UCSD-AML1 (cell line): ENCODE measurements at regions not wholly inside any gene's neighbourhood (a gene's known extent, or its start where the extent isn't known, plus 50 kb on each side); places are given as distances from the start of the nearest gene placed in this dataset.

Source experiments
- DNase-seq: peaks from one replicate; lab custom pipeline; 2025; ENCODE audit not compliant: unreplicated experiment; lab: John Stamatoyannopoulos, UW

GRCh38 chr20:21033817-21034216 lies 72.3 kb downstream of the LINC00237 start:
- no peak for DNase-seq

DNA sequence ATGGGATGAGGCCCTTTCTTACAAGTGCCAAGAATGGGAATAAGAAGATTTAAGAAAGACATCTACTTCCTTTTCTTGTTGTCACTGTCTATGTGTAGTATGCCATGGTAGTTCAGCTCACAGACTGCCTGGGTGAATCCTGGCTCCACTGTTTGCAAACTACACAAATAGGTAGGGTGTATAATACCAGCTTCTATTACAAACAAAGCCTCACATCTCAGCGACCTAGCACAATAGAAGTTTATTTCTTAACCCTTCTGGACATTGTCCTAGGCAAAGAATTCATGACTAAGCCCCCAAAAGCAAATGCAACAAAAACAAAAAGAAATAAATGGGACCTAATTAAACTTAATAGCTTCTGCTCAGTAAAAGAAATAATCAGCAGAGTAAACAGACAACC lies 74.5 kb downstream of the LINC00237 start:
- no peak for DNase-seq

DNA sequence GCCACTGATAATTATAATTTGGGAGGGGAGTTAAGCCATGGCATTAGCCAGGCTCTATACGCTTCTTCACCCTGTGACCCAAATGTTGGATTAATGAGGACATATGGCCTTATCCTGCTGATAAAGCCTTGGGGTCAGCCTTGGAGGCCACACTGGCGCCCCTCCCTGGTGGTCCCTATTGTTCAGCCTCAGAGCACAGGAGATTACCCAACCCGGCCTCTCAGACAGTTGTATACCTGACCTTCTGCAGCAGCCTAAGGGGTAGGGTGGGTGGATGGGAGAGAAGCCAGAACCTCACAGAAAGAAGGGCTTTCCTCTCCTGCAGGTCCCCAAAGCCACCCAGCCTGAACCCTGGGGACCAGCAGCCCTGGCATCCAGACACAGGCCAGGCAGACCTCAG lies 76.8 kb downstream of the LINC00237 start:
- no peak for DNase-seq

DNA sequence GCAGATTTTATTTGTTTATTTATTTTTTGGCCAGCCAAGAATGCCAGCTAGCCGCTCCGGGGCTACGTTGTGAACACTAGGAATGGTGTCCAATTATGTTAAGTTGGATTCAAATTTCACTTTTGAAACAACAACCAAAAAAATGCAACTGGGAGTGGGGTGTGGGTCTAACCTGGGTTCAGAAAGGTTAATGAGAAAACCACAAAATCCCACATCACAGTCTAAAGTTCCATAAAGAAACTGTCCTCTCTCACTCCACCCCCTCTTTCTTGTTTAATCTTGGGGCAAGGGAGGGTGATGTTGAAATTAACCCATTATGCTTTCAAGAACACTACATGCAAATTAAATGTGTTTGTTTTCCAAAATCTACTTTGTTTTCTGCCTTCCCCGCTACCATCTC lies 77.2 kb downstream of the LINC00237 start:
- no peak for DNase-seq

DNA sequence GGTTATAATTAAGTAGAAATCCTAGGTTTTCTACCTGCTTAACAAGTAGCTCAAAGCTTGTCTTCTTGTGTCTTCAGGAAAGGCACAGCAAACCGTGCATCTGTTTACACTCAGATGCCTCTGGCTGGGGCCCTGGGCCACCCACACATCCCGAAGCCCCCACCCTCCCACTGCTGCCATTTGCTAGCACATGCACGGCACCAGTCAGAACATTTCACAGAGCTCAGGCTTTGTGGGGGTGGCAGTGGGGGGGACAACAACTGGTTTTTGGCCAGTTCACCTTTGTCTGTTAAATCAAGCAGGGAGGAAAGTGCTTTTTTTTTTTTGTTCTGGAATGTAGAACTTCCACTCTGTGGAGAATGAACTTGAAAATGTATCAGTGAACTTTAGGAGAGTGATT lies 77.7 kb downstream of the LINC00237 start:
- no peak for DNase-seq

- no peak for DNase-seq
Observed at GRCh38 chr20:21027569-21027968, 78.6 kb downstream of the LINC00237 start.

DNA sequence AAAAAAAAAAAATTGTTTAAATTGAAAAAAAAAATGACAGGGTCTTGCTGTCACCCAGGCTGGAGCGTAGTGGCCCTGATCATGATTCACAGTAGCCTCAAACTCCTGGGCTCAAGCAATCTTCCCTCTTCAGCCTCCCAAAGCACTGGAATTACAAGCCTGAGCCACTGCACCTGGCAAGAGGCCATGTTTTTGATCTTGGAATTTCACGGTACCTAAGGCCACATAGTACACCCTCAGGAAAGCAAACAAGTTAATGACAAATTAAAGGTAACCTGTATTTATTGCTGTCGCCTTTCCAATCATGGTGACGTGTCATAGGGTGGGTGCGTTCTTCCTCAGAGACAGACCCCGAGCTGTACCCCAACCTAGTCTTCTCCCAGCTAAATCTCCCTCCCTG lies 79.2 kb downstream of the LINC00237 start:
- DNase-seq, result no peak

- no peak for DNase-seq
Observed at GRCh38 chr20:21024420-21024819, 81.7 kb downstream of the LINC00237 start.

GRCh38 chr20:21022925-21023324 lies 83.2 kb downstream of the LINC00237 start:
- no peak for DNase-seq

DNA sequence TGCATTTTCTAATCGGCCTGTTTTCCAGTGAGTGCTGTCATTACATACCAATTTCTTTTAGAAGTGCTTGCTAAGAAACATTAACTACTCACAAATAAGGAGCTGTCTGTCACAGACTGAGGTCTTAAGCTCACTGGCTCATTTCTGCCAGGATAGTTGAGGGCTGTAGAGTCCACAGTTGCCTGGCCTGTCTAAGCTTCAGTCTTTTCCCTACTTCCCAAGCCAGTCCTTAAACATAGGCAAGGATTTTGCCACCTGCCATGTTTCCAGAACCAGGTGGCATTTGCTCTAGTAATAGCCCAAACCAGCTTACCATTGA lies 84.7 kb downstream of the LINC00237 start:
- no peak for DNase-seq

GRCh38 chr20:21020659-21021471 lies 85.3 kb downstream of the LINC00237 start:
- no peak for DNase-seq

GRCh38 chr20:21019814-21020658 lies 86.1 kb downstream of the LINC00237 start:
- DNase-seq, result no peak

GRCh38 chr20:21019468-21019813 lies 86.7 kb downstream of the LINC00237 start:
- DNase-seq, result no peak

GRCh38 chr20:21018576-21018975 lies 87.6 kb downstream of the LINC00237 start:
- no peak for DNase-seq

GRCh38 chr20:21017528-21018085 lies 88.6 kb downstream of the LINC00237 start:
- no peak for DNase-seq

DNA sequence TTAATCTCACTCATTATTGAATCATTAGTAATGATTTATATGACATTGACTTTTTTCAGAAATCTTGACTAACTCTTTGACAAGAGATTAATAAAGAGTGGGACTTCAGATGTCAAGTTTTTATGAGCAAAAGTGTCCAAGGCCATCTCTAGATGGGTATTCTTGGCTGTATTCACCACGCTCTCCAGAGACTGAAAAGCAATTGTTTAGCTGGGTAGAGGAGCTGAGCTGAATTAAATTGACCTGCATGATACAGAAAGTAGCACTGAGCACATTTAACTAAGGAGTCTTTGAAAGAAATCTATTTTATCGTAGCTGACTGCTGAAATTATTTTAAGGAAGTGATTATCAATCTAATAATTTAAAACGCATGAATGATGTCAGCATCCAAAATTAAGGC lies 89.4 kb downstream of the LINC00237 start:
- DNase-seq, result no peak

DNA sequence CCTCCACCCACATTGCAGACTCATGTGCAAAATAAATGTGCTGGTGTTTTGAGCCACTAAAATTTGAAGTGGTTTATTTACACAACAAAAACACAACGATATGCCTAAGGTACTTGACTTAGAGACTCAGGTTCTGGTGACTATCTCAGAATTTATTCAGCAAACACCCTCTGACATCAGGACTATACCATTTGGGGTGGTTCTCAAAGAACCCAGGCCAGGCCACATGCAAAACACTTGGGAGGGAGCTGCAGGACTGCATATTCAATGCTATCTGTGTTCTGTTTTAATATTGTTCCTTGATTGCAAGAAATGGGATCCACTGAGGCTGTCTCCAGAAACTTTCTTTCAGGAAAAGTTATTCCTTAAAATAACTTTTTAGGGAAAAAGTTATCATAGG lies 91.6 kb downstream of the LINC00237 start:
- no peak for DNase-seq

DNA sequence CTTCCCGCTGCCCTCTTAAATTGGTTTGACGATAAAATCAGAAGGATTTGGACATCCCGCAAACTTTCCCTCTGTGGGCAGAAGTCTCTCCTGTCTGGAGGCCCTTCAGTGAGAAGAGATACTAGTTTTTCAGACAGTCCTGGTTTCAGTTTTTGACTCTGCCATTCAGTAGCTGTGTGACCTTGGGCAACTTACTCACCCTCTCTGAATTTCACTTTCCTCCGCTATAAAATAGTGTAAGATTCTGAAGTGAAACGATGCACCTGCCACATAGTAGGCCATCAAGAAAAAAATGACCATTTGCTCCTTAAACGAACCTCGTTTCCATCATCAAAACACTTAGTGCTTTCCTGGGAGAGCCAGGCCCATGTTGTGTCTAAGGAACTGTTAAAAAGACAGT lies 97.2 kb downstream of the LINC00237 start:
- DNase-seq, result no peak

DNA sequence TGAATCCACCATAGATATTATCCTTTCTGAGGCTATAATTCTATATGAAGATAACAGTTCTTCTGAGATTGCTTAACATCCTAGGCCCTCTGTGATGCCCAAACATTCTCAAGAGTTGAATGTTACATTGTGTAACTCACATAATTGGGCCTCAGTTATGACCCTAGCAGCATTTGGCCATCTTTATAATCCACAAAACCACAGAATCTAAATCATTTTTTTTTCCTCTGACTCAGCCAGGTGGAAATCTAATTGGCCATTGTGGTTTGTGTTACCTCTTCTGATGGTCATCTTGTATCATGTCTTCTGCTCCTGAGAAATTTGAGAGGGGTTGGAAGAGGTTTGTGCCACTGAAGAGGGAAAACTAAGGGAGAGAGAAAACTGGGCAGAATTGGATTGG lies 99.5 kb downstream of the LINC00237 start:
- DNase-seq, result no peak

DNA sequence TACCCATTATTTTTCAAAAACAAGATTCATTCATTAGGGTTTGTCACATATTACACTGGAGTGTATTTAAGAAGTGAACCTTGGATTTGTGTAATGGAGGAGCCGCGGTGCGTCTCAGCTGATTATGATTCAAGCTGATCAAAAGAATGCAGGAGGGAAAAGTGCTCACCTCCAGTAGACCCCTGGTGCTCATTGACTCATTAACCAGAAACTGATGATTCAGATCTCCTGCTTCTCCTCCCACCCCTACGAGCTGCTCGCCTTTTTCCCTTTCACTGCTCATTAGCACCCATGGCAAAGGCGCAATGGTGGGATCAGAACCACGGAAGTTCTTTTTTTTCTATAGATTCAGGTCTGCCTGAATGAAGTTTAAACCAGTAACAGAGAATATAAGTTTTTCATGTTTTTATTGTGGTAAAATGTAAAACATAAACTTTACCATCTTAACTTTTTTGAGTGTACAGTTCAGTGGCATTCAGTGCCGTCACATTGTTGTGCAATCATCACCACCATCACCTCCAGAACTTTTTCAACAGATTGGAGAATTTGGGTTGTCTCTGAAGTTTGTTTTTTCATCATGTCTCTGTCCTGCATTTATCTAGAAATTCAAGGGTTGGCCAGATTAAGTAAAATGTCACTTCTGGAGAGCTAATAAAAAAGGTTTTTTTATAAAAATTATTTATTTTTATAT lies 101.6 kb downstream of the LINC00237 start:
- DNase-seq, result no peak

GRCh38 chr20:21003902-21004301 lies 102.3 kb downstream of the LINC00237 start:
- DNase-seq, result no peak

- DNase-seq, result no peak
Observed at GRCh38 chr20:21002486-21002885, 103.7 kb downstream of the LINC00237 start.
